Activated T-helper 2 cell treated with anti-CD3 and anti-CD28 coated beads, Interferon-gamma antibody, Interleukin-2, Interleukin-4, amounts not matched to agents 10 μg/mL and 5 μg/mL and 100 μg/mL, durations not matched to agents 14 hours and 24 hours and 36 hours (primary cell): ENCODE measurements at regions not wholly inside any gene's neighbourhood (a gene's known extent, or its start where the extent isn't known, plus 50 kb on each side); places are given as distances from the start of the nearest gene placed in this dataset.

ENCODE experiments used
- DNase-seq: peaks from one replicate; pipeline ENCODE4 v3.0.0; 2021; ENCODE audit warnings: low spot score
- H3K27ac Mint-ChIP-seq: one replicate; pipeline ENCODE4 v1.8.0; 2021; ENCODE audit warnings: mixed read lengths
- H3K27me3 Mint-ChIP-seq: one replicate; pipeline ENCODE4 v1.8.0; 2021; ENCODE audit warnings: low read depth, mixed read lengths
- H3K36me3 Mint-ChIP-seq: one replicate; pipeline ENCODE4 v1.8.0; 2021; ENCODE audit warnings: low read depth, mixed read lengths
- H3K4me1 Mint-ChIP-seq: one replicate; pipeline ENCODE4 v1.8.0; 2021; ENCODE audit warnings: low read depth, mixed read lengths
- H3K4me3 Mint-ChIP-seq: one replicate; pipeline ENCODE4 v1.8.0; 2021; ENCODE audit warnings: low read depth, mild to moderate bottlenecking, moderate library complexity, mixed read lengths
- H3K9me3 Mint-ChIP-seq: one replicate; pipeline ENCODE4 v1.8.0; 2021; ENCODE audit warnings: mixed read lengths
- intact Hi-C: fragments of 100-400 bp; cut with micrococcal nuclease; formaldehyde crosslinking; loops from one replicate; pipeline ENCODE4 v1.15.1; 2023

GRCh38 chr1:219298571-219299148, 125.0 kb downstream of the LYPLAL1 start:
- Mint-ChIP-seq H3K4me3 (no peak overlapping the region), H3K27ac (no peak overlapping the region), H3K36me3 (no peaks in the 10 kb centered on the region), H3K27me3 (no peaks in the 10 kb centered on the region), H3K9me3 (no peaks in the 10 kb centered on the region), H3K4me1 (no peaks in the 10 kb centered on the region)
- intact Hi-C loops: no loop called here
- no peak for DNase-seq

GRCh38 chr1:219296430-219297355, 123.0 kb downstream of the LYPLAL1 start:
- Mint-ChIP-seq H3K27me3 (no peaks in the 10 kb centered on the region), H3K4me1 (no peaks in the 10 kb centered on the region), H3K36me3 (no peaks in the 10 kb centered on the region), H3K9me3 (no peaks in the 10 kb centered on the region), H3K4me3 (no peak overlapping the region), H3K27ac (no peak overlapping the region)
- intact Hi-C loops: no loop called here
- no peak for DNase-seq

- Mint-ChIP-seq H3K27me3 (no peaks in the 10 kb centered on the region), H3K36me3 (no peaks in the 10 kb centered on the region)
Measured at GRCh38 chr1:219294251-219294650, 120.6 kb downstream of the LYPLAL1 start.

GRCh38 chr1:219293410-219293809, 119.7 kb downstream of the LYPLAL1 start:
- intact Hi-C loops: no loop called here
- DNase-seq: no peak
- Mint-ChIP-seq H3K4me1 (no peaks in the 10 kb centered on the region), H3K4me3 (no peak overlapping the region), H3K27ac (no peak overlapping the region), H3K27me3 (no peaks in the 10 kb centered on the region), H3K9me3 (no peaks in the 10 kb centered on the region), H3K36me3 (no peaks in the 10 kb centered on the region)

More at GRCh38 chr1:219294251-219294650, 120.6 kb downstream of the LYPLAL1 start:
- Mint-ChIP-seq H3K4me3 (no peak overlapping the region), H3K4me1 (no peaks in the 10 kb centered on the region), H3K9me3 (no peaks in the 10 kb centered on the region), H3K27ac (no peak overlapping the region)
- no peak for DNase-seq
- intact Hi-C loops: no loop called here

- DNase-seq: no peak
- H3K9me3 Mint-ChIP-seq: no peaks in the 10 kb centered on the region
- no peaks in the 10 kb centered on the region for H3K4me1 Mint-ChIP-seq
- no peak overlapping the region for H3K27ac Mint-ChIP-seq
- intact Hi-C loops: no loop called here
- no peak overlapping the region for H3K4me3 Mint-ChIP-seq
- H3K27me3 Mint-ChIP-seq: no peaks in the 10 kb centered on the region
- no peaks in the 10 kb centered on the region for H3K36me3 Mint-ChIP-seq
Measured at GRCh38 chr1:219292999-219293398, 119.3 kb downstream of the LYPLAL1 start.

- H3K36me3 Mint-ChIP-seq: no peaks in the 10 kb centered on the region
- no peak overlapping the region for H3K4me3 Mint-ChIP-seq
- H3K4me1 Mint-ChIP-seq: no peaks in the 10 kb centered on the region
- no peak overlapping the region for H3K27ac Mint-ChIP-seq
- H3K27me3 Mint-ChIP-seq: no peaks in the 10 kb centered on the region
- DNase-seq: no peak
- H3K9me3 Mint-ChIP-seq: no peaks in the 10 kb centered on the region
- intact Hi-C loops: no loop called here
Measured at GRCh38 chr1:219292341-219292740, 118.7 kb downstream of the LYPLAL1 start.

GRCh38 chr1:219289171-219289570, 115.5 kb downstream of the LYPLAL1 start:
- H3K36me3 Mint-ChIP-seq: no peaks in the 10 kb centered on the region
- DNase-seq: no peak
- intact Hi-C loops: no loop called here

GRCh38 chr1:219283541-219283940, 109.9 kb downstream of the LYPLAL1 start:
- H3K36me3 Mint-ChIP-seq: no peaks in the 10 kb centered on the region

More at GRCh38 chr1:219289171-219289570, 115.5 kb downstream of the LYPLAL1 start:
- no peaks in the 10 kb centered on the region for H3K9me3 Mint-ChIP-seq
- no peaks in the 10 kb centered on the region for H3K27me3 Mint-ChIP-seq
- H3K4me1 Mint-ChIP-seq: no peaks in the 10 kb centered on the region
- no peak overlapping the region for H3K4me3 Mint-ChIP-seq
- H3K27ac Mint-ChIP-seq: no peak overlapping the region

GRCh38 chr1:219281831-219282230, 108.2 kb downstream of the LYPLAL1 start:
- Mint-ChIP-seq H3K36me3 (no peaks in the 10 kb centered on the region), H3K4me3 (no peak overlapping the region)
- intact Hi-C loops: no loop called here

More at GRCh38 chr1:219283541-219283940, 109.9 kb downstream of the LYPLAL1 start:
- H3K4me3 Mint-ChIP-seq: no peak overlapping the region
- H3K4me1 Mint-ChIP-seq: no peaks in the 10 kb centered on the region
- no peak for DNase-seq
- no peaks in the 10 kb centered on the region for H3K9me3 Mint-ChIP-seq
- no peaks in the 10 kb centered on the region for H3K27me3 Mint-ChIP-seq
- intact Hi-C loops: no loop called here
- no peak overlapping the region for H3K27ac Mint-ChIP-seq

GRCh38 chr1:219279017-219279770, 105.5 kb downstream of the LYPLAL1 start:
- Mint-ChIP-seq H3K36me3 (no peaks in the 10 kb centered on the region), H3K27me3 (no peaks in the 10 kb centered on the region), H3K9me3 (no peaks in the 10 kb centered on the region), H3K27ac (no peak overlapping the region), H3K4me3 (no peak overlapping the region), H3K4me1 (no peaks in the 10 kb centered on the region)
- no peak for DNase-seq
- intact Hi-C loops: no loop called here

More at GRCh38 chr1:219281831-219282230, 108.2 kb downstream of the LYPLAL1 start:
- H3K9me3 Mint-ChIP-seq: no peaks in the 10 kb centered on the region
- no peak for DNase-seq
- H3K27ac Mint-ChIP-seq: no peak overlapping the region
- no peaks in the 10 kb centered on the region for H3K4me1 Mint-ChIP-seq
- no peaks in the 10 kb centered on the region for H3K27me3 Mint-ChIP-seq

GRCh38 chr1:219278288-219278687, 104.6 kb downstream of the LYPLAL1 start:
- no peak overlapping the region for H3K27ac Mint-ChIP-seq
- no peak overlapping the region for H3K4me3 Mint-ChIP-seq
- no peaks in the 10 kb centered on the region for H3K36me3 Mint-ChIP-seq
- no peaks in the 10 kb centered on the region for H3K27me3 Mint-ChIP-seq
- H3K9me3 Mint-ChIP-seq: no peaks in the 10 kb centered on the region
- no peak for DNase-seq
- H3K4me1 Mint-ChIP-seq: no peaks in the 10 kb centered on the region
- intact Hi-C loops: no loop called here

GRCh38 chr1:219277304-219278105, 103.8 kb downstream of the LYPLAL1 start:
- no peak for DNase-seq
- intact Hi-C loops: no loop called here
- H3K4me3 Mint-ChIP-seq: no peak overlapping the region
- no peaks in the 10 kb centered on the region for H3K9me3 Mint-ChIP-seq
- no peaks in the 10 kb centered on the region for H3K36me3 Mint-ChIP-seq
- no peak overlapping the region for H3K27ac Mint-ChIP-seq
- no peaks in the 10 kb centered on the region for H3K27me3 Mint-ChIP-seq
- H3K4me1 Mint-ChIP-seq: no peaks in the 10 kb centered on the region
